ENCODE measurements at regions not wholly inside any gene's neighbourhood (a gene's known extent, or its start where the extent isn't known, plus 50 kb on each side); places are given as distances from the start of the nearest gene placed in this dataset.

GRCh38 chr1:221795380-221795779, 53.5 kb upstream of the DUSP10 start:
- peaks cover 11% of the 10 kb centered on the region for H3K36me3 ChIP-seq (replicated peaks; ENCODE audit: low read depth, low read length)
- no peaks in the 10 kb centered on the region for H3K79me2 ChIP-seq (ENCODE audit: low read length)
- TF ChIP-seq EZH2phosphoT487 (IDR thresholded peaks at IDR 0.05; ENCODE audit: low read depth) = no peak
- TF ChIP-seq, protein P1, sequence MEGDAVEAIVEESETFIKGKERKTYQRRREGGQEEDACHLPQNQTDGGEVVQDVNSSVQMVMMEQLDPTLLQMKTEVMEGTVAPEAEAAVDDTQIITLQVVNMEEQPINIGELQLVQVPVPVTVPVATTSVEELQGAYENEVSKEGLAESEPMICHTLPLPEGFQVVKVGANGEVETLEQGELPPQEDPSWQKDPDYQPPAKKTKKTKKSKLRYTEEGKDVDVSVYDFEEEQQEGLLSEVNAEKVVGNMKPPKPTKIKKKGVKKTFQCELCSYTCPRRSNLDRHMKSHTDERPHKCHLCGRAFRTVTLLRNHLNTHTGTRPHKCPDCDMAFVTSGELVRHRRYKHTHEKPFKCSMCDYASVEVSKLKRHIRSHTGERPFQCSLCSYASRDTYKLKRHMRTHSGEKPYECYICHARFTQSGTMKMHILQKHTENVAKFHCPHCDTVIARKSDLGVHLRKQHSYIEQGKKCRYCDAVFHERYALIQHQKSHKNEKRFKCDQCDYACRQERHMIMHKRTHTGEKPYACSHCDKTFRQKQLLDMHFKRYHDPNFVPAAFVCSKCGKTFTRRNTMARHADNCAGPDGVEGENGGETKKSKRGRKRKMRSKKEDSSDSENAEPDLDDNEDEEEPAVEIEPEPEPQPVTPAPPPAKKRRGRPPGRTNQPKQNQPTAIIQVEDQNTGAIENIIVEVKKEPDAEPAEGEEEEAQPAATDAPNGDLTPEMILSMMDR (IDR thresholded peaks at IDR 0.05; ENCODE audit: low read depth, low read length) = no peak
- peak overlapping the region; percentile 43; the same call in 1 of the 2 replicates for H3K9ac ChIP-seq (ENCODE audit: low read length)
- peak overlapping the region; percentile 85 for H3K27ac ChIP-seq (ENCODE audit: low read length)
- peaks cover 38% of the 10 kb centered on the region for H3K4me1 ChIP-seq (ENCODE audit: low read length)
- no peak overlapping the region for H2AFZ ChIP-seq (ENCODE audit: low read depth, low read length)
- H4K20me1 ChIP-seq (ENCODE audit: insufficient read depth, low read length) = no peaks in the 10 kb centered on the region
- H3K4me3 ChIP-seq (ENCODE audit: low read length) = no peak overlapping the region
- no peak overlapping the region for H3K4me2 ChIP-seq (ENCODE audit: low read length)
- no peaks in the 10 kb centered on the region for H3K27me3 ChIP-seq (ENCODE audit: low read depth, low read length)
- peaks cover 8% of the 10 kb centered on the region for H3K9me3 ChIP-seq (ENCODE audit: insufficient read depth, low read length)

GRCh38 chr1:221794935-221795334, 53.0 kb upstream of the DUSP10 start:
- peaks cover 38% of the 10 kb centered on the region for H3K4me1 ChIP-seq (ENCODE audit: low read length)
- no peaks in the 10 kb centered on the region for H3K27me3 ChIP-seq (ENCODE audit: low read depth, low read length)
- no peaks in the 10 kb centered on the region for H4K20me1 ChIP-seq (ENCODE audit: insufficient read depth, low read length)
- no peak overlapping the region for H2AFZ ChIP-seq (ENCODE audit: low read depth, low read length)
- H3K27ac ChIP-seq (ENCODE audit: low read length) = peak overlapping the region; percentile 85
- peak overlapping the region; percentile 69 for H3K4me2 ChIP-seq (ENCODE audit: low read length)
- H3K36me3 ChIP-seq (replicated peaks; ENCODE audit: low read depth, low read length) = peaks cover 11% of the 10 kb centered on the region
- no peak for TF ChIP-seq EZH2phosphoT487 (IDR thresholded peaks at IDR 0.05; ENCODE audit: low read depth)
- TF ChIP-seq, protein P1 (IDR thresholded peaks at IDR 0.05; ENCODE audit: low read depth, low read length) = no peak
- H3K79me2 ChIP-seq (ENCODE audit: low read length) = no peaks in the 10 kb centered on the region
- H3K4me3 ChIP-seq (ENCODE audit: low read length) = peak overlapping the region; percentile 6; the same call in 1 of the 2 replicates
- peak overlapping the region; percentile 43; the same call in 1 of the 2 replicates for H3K9ac ChIP-seq (ENCODE audit: low read length)
- H3K9me3 ChIP-seq (ENCODE audit: insufficient read depth, low read length) = peaks cover 8% of the 10 kb centered on the region

DNA sequence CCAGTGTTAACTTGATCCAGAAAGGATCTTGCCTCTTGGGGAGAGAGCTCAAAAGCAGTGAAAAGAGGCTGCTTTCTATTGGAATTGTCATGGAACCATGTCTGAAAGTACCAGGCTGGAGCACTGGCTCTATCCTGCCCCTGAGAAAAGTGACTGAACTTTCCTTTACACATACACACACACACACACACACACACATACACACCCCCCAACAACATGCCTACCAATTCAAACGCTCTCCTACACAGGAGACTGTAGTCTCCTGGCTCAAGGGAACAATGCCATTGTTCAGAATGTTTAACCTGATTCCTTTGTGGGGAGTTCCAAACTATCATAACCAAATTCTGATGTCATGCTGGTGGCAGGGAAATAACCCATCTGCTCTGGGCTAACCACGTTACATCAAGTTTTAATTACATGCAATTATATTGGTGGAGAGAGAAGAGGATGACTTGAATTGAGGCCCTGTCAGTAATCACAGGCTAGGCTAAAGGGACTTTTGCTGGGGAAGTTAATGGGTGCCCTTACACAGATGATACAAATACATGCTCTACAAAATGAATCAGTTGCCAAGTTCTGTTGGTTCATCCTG, 52.3 kb upstream of the DUSP10 start:
- no peak for TF ChIP-seq EZH2phosphoT487 (IDR thresholded peaks at IDR 0.05; ENCODE audit: low read depth)
- TF ChIP-seq, protein P1 (IDR thresholded peaks at IDR 0.05; ENCODE audit: low read depth, low read length) = no peak
- no peaks in the 10 kb centered on the region for H4K20me1 ChIP-seq (ENCODE audit: insufficient read depth, low read length)
- peak overlapping the region; percentile 54 for H3K4me3 ChIP-seq (ENCODE audit: low read length)
- peaks cover 38% of the 10 kb centered on the region for H3K4me1 ChIP-seq (ENCODE audit: low read length)
- H3K27ac ChIP-seq (ENCODE audit: low read length) = peak overlapping the region; percentile 85
- no peaks in the 10 kb centered on the region for H3K27me3 ChIP-seq (ENCODE audit: low read depth, low read length)
- peaks cover 6% of the 10 kb centered on the region for H3K36me3 ChIP-seq (replicated peaks; ENCODE audit: low read depth, low read length)
- H3K4me2 ChIP-seq (ENCODE audit: low read length) = peak overlapping the region; percentile 69
- peak overlapping the region; percentile 68 for H3K9ac ChIP-seq (ENCODE audit: low read length)
- no peak overlapping the region for H2AFZ ChIP-seq (ENCODE audit: low read depth, low read length)
- no peaks in the 10 kb centered on the region for H3K79me2 ChIP-seq (ENCODE audit: low read length)
- peaks cover under 1% of the 10 kb centered on the region; the same call in 1 of the 2 replicates for H3K9me3 ChIP-seq (ENCODE audit: insufficient read depth, low read length)

GRCh38 chr1:221793439-221794078, 51.7 kb upstream of the DUSP10 start:
- Histone ChIP-seq H2AFZ (ENCODE audit: low read depth, low read length) (no peak overlapping the region), H3K4me2 (ENCODE audit: low read length) (peak overlapping the region; percentile 69), H3K4me3 (ENCODE audit: low read length) (peak overlapping the region; percentile 54), H3K27ac (ENCODE audit: low read length) (peak overlapping the region; percentile 85), H4K20me1 (ENCODE audit: insufficient read depth, low read length) (no peaks in the 10 kb centered on the region), H3K36me3 (replicated peaks; ENCODE audit: low read depth, low read length) (peaks cover 4% of the 10 kb centered on the region), H3K9me3 (ENCODE audit: insufficient read depth, low read length) (no peaks in the 10 kb centered on the region), H3K4me1 (ENCODE audit: low read length) (peaks cover 38% of the 10 kb centered on the region), H3K9ac (ENCODE audit: low read length) (peak overlapping the region; percentile 68), H3K27me3 (ENCODE audit: low read depth, low read length) (no peaks in the 10 kb centered on the region), H3K79me2 (ENCODE audit: low read length) (no peaks in the 10 kb centered on the region)
- TF ChIP-seq, protein P1 (IDR thresholded peaks at IDR 0.05; ENCODE audit: low read depth, low read length) = no peak
- no peak for TF ChIP-seq EZH2phosphoT487 (IDR thresholded peaks at IDR 0.05; ENCODE audit: low read depth)
